Limb (tissue), 2 donors: ENCODE measurements at regions not wholly inside any gene's neighbourhood (a gene's known extent, or its start where the extent isn't known, plus 50 kb on each side); places are given as distances from the start of the nearest gene placed in this dataset.
A peak's percentile ranks its signal among the peaks of the same experiment; 100 is the strongest.

Experiments used
- DNase-seq, 2 donors: peaks; one replicate each; pipeline ENCODE4 v3.0.0-alpha.2; 2016; ENCODE audit errors: extremely low spot score in 2 of 2

DNA sequence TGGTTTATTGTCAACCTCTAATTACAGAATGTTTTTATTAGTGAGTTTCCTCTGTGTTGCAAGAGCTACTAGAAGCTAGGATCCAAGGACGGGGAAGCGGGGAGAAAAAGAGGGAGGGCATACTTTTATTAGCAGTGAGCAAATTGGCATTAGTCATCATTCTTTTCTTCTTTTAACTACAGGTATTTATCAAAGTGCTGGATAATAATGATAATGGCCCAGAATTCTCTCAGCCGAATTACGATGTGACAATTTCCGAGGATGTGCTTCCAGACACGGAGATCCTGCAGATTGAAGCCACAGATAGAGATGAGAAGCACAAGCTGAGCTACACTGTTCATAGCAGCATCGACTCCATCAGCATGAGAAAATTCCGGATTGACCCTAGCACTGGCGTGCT is 179.7 kb upstream of the MTNR1B start:
- DNase-seq: no peak

DNA sequence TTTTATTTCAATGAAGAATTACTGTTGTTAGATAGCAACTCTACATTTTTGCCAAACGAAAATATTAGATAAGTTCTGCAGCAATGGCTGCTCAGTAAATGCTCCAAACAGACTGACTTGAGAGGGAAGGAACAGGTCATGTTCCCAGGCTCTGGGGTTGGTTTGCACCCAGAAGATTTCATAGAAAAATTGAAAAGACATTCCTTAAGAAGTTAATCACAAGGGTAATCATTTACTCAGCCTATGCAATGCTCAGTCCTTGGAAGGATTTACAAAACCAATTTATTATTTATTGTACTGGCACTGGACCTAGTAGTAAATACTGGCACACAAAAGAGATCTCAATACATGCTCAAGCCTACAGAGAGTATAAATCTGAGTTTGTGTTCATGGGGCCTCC is 179.1 kb upstream of the MTNR1B start:
- DNase-seq: no peak

- no peak for DNase-seq
Observed at GRCh38 chr11:92790926-92791616, 178.4 kb upstream of the MTNR1B start.

DNA sequence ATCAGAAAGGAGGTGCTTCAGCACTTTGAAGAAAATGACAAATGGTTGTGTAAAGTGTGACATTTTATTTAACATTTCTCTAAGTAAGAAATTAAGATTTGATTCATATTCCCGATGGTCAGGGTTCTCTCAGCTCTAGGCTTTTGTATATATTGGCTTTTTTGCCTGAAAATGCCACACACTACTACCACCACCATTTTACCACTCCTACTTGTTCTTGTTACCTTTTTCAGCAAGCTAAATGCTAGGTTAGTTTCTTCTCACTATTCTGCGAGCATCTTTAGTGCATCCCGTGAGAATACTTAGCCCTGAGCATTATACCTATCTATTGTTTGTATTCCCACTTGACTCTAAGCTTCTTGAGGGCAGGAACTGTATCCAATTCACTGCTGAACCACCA is 177.6 kb upstream of the MTNR1B start:
- DNase-seq: no peak

GRCh38 chr11:92793189-92793588 is 176.3 kb upstream of the MTNR1B start:
- DNase-seq: no peak

GRCh38 chr11:92794783-92795182 is 174.7 kb upstream of the MTNR1B start:
- no peak for DNase-seq

DNA sequence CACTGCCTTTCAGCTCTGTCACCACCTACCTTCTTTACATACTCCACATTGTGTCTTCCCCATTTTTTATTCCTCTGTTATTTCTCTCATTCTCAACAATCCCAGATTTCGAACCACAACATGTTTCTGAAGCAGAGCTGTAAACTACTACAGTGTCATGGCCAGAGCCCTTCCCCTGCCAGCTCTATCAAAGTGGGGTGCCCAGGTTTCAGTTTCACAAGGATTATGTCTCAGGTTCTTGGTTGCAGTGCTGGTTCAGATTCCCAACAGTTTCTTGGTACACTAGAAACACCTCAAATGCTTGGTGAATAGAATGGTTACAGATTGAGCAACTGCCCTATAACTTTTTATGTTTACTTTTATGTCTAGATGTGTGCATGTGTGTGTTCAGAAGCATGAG is 172.7 kb upstream of the MTNR1B start:
- no peak for DNase-seq

GRCh38 chr11:92797874-92798273 is 171.6 kb upstream of the MTNR1B start:
- no peak for DNase-seq

- DNase-seq: no peak
Observed at GRCh38 chr11:92801685-92802084, 167.8 kb upstream of the MTNR1B start.

DNA sequence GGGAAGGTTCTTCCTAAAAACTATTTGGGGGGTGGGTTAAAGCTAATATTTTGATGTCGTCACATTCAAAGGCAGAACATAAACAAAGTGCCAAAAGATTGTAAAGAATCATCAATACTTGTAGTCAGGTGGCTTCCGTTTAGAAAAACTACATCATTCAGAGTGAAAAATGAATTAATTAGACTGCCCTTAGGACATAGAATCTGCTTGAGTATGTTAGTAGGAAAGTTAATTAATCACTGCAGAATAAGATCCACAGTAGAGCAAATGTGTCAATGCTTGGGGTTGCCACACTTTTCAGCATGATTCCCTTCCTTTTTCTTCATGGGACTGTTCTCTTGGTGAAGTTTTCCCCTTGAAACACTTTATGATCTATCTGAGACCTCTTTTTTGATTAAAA is 166.8 kb upstream of the MTNR1B start:
- no peak for DNase-seq

GRCh38 chr11:92803391-92803790 is 166.1 kb upstream of the MTNR1B start:
- no peak for DNase-seq

GRCh38 chr11:92804388-92804966 is 165.0 kb upstream of the MTNR1B start:
- DNase-seq: no peak

DNA sequence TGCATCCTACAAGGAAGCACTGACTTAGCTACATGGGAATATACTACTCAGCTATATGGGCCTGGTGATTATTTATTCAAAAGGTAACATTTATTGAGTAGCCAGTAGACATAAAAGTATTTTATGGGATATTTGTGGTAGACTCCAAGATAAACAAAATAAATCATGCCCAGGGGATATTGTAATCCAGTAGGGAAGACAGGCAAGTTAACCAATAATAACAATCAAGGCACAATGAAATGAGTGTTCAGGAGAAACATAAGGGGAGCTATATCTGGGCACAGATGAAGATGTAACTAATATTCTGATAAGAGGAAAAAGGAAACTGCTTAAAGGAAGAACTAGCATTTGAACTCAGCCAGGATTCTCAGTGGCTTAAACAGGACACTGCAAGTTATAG is 161.4 kb upstream of the MTNR1B start:
- DNase-seq: no peak

GRCh38 chr11:92810423-92811064 is 158.9 kb upstream of the MTNR1B start:
- no peak for DNase-seq

- DNase-seq: no peak
Observed at GRCh38 chr11:92811341-92811740, 158.1 kb upstream of the MTNR1B start.

GRCh38 chr11:92812841-92813240 is 156.6 kb upstream of the MTNR1B start:
- no peak for DNase-seq

GRCh38 chr11:92819830-92820229 is 149.6 kb upstream of the MTNR1B start:
- DNase-seq: no peak

DNA sequence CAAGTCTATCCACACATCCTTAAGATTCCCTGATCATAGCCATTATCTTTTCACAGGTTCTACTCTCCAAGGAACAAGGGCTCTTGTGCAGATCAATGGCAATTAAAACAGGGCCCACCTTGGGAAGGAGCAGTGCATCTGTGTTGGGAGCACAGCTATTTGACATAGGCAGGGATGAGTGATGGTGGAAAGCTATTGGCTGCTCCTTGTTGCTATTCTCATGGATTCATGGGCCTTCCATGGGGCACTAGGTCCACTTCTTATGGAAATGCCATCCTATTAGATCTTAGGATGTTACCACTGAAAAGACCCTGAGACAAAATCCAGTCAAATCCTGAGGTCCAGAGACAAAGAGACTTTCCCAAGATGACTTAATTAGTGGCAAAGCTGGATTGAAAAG is 148.6 kb upstream of the MTNR1B start:
- DNase-seq: no peak

DNA sequence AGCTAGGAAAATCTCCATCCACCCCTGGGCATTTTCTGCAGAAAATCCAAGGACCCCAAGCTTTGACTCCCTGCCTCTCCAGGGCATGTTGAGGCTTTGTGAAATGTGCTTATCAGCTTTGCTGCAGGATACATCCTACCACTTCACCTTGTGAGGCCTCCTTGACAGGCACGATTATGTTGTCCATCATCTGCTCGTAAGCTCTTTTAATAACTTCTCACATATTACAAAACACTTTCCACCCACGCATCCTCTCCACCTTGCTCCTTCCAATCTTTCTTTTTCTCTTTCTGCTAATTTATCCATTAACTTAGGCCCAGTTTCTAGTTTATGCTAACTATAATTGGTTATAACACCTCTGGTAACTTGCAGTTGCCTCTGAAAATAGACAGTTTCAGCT is 147.0 kb upstream of the MTNR1B start:
- DNase-seq: no peak

DNA sequence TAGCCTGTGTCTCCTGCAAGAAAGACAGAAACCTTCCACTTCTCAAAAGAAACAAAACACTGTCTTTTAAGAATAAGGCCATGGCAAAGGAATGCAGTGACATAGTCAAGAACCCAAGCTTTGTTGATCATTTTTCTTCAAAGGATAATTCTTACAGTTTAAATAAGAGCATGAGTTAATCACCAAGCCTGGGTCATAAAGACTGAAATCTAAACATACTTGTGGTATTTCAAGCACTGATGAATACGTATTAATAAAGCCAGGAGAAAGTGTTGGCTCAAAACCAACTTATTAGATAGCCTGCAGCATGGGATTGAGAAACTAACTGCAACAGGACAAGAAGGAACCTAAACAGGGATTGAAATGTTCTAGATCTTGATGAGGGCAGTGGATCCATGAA is 143.3 kb upstream of the MTNR1B start:
- DNase-seq: no peak

DNA sequence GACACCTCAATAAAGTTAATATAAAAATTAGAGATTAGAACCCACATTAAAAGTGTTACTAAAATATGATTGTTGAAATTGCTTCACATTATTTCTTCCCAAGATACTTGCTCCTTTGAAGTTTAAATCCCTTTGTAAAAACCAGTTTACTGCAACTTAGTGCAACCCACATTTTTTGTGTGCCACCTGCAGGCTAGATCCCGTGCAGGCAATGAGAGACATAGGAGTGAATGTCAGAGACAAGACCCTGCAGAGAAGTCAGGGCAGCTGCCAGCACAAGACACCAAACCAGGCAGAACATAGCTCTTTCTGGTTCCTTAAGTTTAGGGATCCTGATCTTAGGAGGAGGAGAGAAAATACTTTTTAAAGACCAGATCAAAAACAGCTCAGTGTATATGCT is 142.8 kb upstream of the MTNR1B start:
- DNase-seq: no peak

- no peak for DNase-seq
Observed at GRCh38 chr11:92827132-92827531, 142.3 kb upstream of the MTNR1B start.

- peak in 1 of 2 donors; percentile 41 for DNase-seq
Observed at GRCh38 chr11:92828556-92828955, 140.9 kb upstream of the MTNR1B start.
